PC-3 (cell line): ENCODE measurements at regions not wholly inside any gene's neighbourhood (a gene's known extent, or its start where the extent isn't known, plus 50 kb on each side); places are given as distances from the start of the nearest gene placed in this dataset.

Source experiments
- EZH2 ChIP-seq: fragments of 300-600 bp; sonication (generic); IDR thresholded peaks from one replicate; pipeline ENCODE4 v1.6.1; 2017; ENCODE audit warnings: antibody characterized with exemption, mild to moderate bottlenecking, low read length; ENCODE audit not compliant: unreplicated experiment
- EZH2phosphoT487 ChIP-seq: fragments of 300-600 bp; sonication (generic); IDR thresholded peaks from 2 replicates; pipeline ENCODE4 v1.6.1; 2018; ENCODE audit warnings: mild to moderate bottlenecking, antibody characterized with exemption, low read length, borderline replicate concordance
- TF ChIP-seq, protein P1 (sequence below): fragments of 300-600 bp; sonication (generic); conservative IDR thresholded peaks from 2 replicates; pipeline ENCODE4 v1.5.1; 2017; ENCODE audit warnings: antibody characterized with exemption, low read depth, mild to moderate bottlenecking, low read length

DNA sequence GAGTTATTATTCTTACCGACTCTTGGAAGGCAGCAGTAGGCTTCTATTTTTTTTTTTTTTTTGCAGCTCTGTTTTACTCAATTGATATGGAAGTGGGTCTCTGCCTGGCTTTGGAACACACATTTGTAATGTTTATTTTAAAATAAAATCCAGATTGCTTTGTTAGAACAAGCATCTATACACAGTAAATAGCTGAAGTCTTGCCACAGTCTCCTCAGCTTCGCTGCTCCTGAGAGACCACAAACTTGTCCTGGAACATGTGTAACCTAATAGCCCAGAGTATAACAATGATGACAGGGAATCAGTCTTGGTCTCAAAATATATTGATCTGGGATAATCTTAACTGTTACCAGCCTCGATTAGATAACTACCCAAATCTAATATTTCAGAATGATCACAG is 299.8 kb upstream of the NOX3 start:
- TF ChIP-seq, protein P1, sequence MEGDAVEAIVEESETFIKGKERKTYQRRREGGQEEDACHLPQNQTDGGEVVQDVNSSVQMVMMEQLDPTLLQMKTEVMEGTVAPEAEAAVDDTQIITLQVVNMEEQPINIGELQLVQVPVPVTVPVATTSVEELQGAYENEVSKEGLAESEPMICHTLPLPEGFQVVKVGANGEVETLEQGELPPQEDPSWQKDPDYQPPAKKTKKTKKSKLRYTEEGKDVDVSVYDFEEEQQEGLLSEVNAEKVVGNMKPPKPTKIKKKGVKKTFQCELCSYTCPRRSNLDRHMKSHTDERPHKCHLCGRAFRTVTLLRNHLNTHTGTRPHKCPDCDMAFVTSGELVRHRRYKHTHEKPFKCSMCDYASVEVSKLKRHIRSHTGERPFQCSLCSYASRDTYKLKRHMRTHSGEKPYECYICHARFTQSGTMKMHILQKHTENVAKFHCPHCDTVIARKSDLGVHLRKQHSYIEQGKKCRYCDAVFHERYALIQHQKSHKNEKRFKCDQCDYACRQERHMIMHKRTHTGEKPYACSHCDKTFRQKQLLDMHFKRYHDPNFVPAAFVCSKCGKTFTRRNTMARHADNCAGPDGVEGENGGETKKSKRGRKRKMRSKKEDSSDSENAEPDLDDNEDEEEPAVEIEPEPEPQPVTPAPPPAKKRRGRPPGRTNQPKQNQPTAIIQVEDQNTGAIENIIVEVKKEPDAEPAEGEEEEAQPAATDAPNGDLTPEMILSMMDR, result no peak
- TF ChIP-seq EZH2phosphoT487 (no peak), EZH2 (no peak)
